CD14-positive monocyte (primary cell): ENCODE measurements at regions not wholly inside any gene's neighbourhood (a gene's known extent, or its start where the extent isn't known, plus 50 kb on each side); places are given as distances from the start of the nearest gene placed in this dataset.

Experiments used
- DNase-seq, 3 donors: peaks; one replicate each; pipeline ENCODE4 v3.0.0-alpha.2; 2011 to 2022
- H2AFZ ChIP-seq: 2 replicates; pipeline ENCODE4 v1.6.0; 2012; ENCODE audit warnings: mild to moderate bottlenecking, low read depth, low read length, inconsistent platforms; ENCODE audit not compliant: insufficient read depth, poor library complexity, severe bottlenecking
- H3K27ac ChIP-seq, 2 donors: 1 replicate in 1 of 2; 2 replicates in 1 of 2; pipeline ENCODE4 v1.5.1; 2012 to 2013; ENCODE audit warnings: low read length in 2 of 2, control low read depth in 1 of 2, inconsistent platforms in 1 of 2, low read depth in 1 of 2, mild to moderate bottlenecking in 1 of 2
- H3K27me3 ChIP-seq, 2 donors: one replicate each; pipeline versions ENCODE4 v1.6.0 to v1.6.1; 2011 to 2013; ENCODE audit warnings: low read length in 2 of 2; ENCODE audit not compliant: control insufficient read depth in 2 of 2, insufficient read depth in 2 of 2
- H3K36me3 ChIP-seq, 2 donors: replicated peaks in 1 of 2; 1 replicate in 1 of 2; 2 replicates in 1 of 2; pipeline versions ENCODE4 v1.5.1 to v1.6.1; 2012 to 2013; ENCODE audit warnings: low read length in 2 of 2, control low read depth in 1 of 2, inconsistent platforms in 1 of 2, mild to moderate bottlenecking in 1 of 2; ENCODE audit not compliant: insufficient read depth in 2 of 2, control insufficient read depth in 1 of 2
- H3K4me1 ChIP-seq, 2 donors: 1 replicate in 1 of 2; 2 replicates in 1 of 2; pipeline versions ENCODE4 v1.5.1 to v1.6.1; 2012 to 2013; ENCODE audit warnings: low read length in 2 of 2, control low read depth in 1 of 2, inconsistent platforms in 1 of 2, mild to moderate bottlenecking in 1 of 2, moderate library complexity in 1 of 2; ENCODE audit not compliant: insufficient read depth in 2 of 2, control insufficient read depth in 1 of 2
- H3K4me2 ChIP-seq: replicated peaks from 2 replicates; pipeline ENCODE3; 2012; ENCODE audit warnings: low read length, moderate library complexity, mild to moderate bottlenecking; ENCODE audit not compliant: poor library complexity, severe bottlenecking; ENCODE audit errors: extremely low read depth
- H3K4me3 ChIP-seq, 3 experiments: fragments of 200-600 bp in 1 of 3; sonication (generic) in 1 of 3; replicated peaks in 1 of 3; 1 replicate in 2 of 3; 2 replicates in 1 of 3; pipeline ENCODE4 v1.5.1; 2011 to 2013; ENCODE audit warnings: low read length in 3 of 3, mild to moderate bottlenecking in 3 of 3, control low read depth in 2 of 3, low read depth in 2 of 3, inconsistent platforms in 1 of 3, moderate library complexity in 1 of 3
- H3K79me2 ChIP-seq: 2 replicates; pipeline ENCODE4 v1.6.0; 2012; ENCODE audit warnings: mild to moderate bottlenecking, control low read depth, inconsistent platforms, low read length, moderate library complexity; ENCODE audit not compliant: insufficient read depth
- H3K9ac ChIP-seq: 2 replicates; pipeline ENCODE4 v1.6.0; 2017; ENCODE audit warnings: low read length, mild to moderate bottlenecking; ENCODE audit not compliant: insufficient read depth, poor library complexity, severe bottlenecking
- H3K9me3 ChIP-seq, 2 donors: replicated peaks in 1 of 2; 1 replicate in 1 of 2; 2 replicates in 1 of 2; pipeline versions ENCODE4 v1.5.1 to v1.6.1; 2012 to 2013; ENCODE audit warnings: low read length in 2 of 2, control low read depth in 1 of 2; ENCODE audit not compliant: control insufficient read depth in 1 of 2, insufficient read depth in 1 of 2
- H4K20me1 ChIP-seq: 2 replicates; pipeline ENCODE4 v1.6.0; 2012; ENCODE audit warnings: mild to moderate bottlenecking, low read length, control low read depth, moderate library complexity; ENCODE audit not compliant: insufficient read depth
- H3K27ac Mint-ChIP-seq, 7 donors: one replicate each; pipeline ENCODE4 v1.8.0; 2020; ENCODE audit warnings: mild to moderate bottlenecking in 7 of 7, mixed read lengths in 7 of 7, moderate library complexity in 6 of 7, inconsistent platforms in 2 of 7
- H3K27me3 Mint-ChIP-seq, 3 donors: one replicate each; pipeline ENCODE4 v1.8.0; 2021 to 2022; ENCODE audit warnings: low read depth in 3 of 3, mild to moderate bottlenecking in 3 of 3, mixed read lengths in 3 of 3, moderate library complexity in 3 of 3, inconsistent platforms in 1 of 3
- H3K36me3 Mint-ChIP-seq, 2 donors: one replicate each; pipeline ENCODE4 v1.8.0; 2020; ENCODE audit warnings: mixed read lengths in 2 of 2, inconsistent platforms in 1 of 2, mild to moderate bottlenecking in 1 of 2
- H3K4me1 Mint-ChIP-seq: one replicate; pipeline ENCODE4 v1.8.0; 2020; ENCODE audit warnings: mild to moderate bottlenecking, mixed read lengths
- H3K4me3 Mint-ChIP-seq, 2 donors: one replicate each; pipeline ENCODE4 v1.8.0; 2020; ENCODE audit warnings: mild to moderate bottlenecking in 2 of 2, mixed read lengths in 2 of 2, moderate library complexity in 1 of 2
- H3K9me3 Mint-ChIP-seq, 7 donors: one replicate each; pipeline ENCODE4 v1.8.0; 2020 to 2022; ENCODE audit warnings: mixed read lengths in 7 of 7, mild to moderate bottlenecking in 6 of 7, moderate library complexity in 6 of 7, inconsistent platforms in 2 of 7
- WGBS: methylation state at CpG from one replicate; pipeline ENCODE4 v1.1.5; 2013; ENCODE audit warnings: missing lambda C conversion rate; ENCODE audit not compliant: insufficient coverage; 5-methylcytosine and 5-hydroxymethylcytosine counted together
- intact Hi-C, 2 donors: fragments of 100-400 bp; cut with micrococcal nuclease; formaldehyde crosslinking; loops; one replicate each; pipeline versions ENCODE4 v1.15.0 to v1.15.1; 2023
- TF ChIP-seq, protein P1 (sequence below): fragments of 200-600 bp; IDR thresholded peaks from one replicate; pipeline ENCODE4 v1.8.0; 2022; ENCODE audit warnings: antibody characterized with exemption, mild to moderate bottlenecking

DNA sequence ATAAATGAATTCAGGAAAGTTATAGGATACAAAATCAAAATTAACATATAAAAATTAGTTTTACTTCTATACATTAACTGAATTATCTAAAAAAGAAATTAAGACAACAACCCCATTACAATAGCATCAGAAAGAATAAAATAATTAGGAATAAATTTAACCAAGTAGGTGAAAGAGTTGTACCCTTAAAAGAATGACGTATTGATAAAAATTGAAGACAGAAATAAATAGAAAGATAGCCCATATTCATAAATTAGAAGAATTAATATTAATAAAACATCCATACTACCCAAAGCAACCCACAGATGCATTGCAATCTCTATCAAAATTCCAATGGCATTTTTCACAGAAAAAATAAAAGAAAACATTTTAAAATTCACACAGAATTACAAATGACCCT is 242.8 kb downstream of the MMUT start:
- Histone ChIP-seq H3K79me2 (no peaks in the 10 kb centered on the region), H3K9ac (no peak overlapping the region), H3K9me3 (peaks cover 0 to 5% of the 10 kb centered on the region in 2 donors), H3K27me3 (no peaks in the 10 kb centered on the region), H3K4me2 (no peak overlapping the region), H2AFZ (no peak overlapping the region), H3K4me3 (no peak overlapping the region), H3K27ac (no peak overlapping the region), H3K36me3 (no peaks in the 10 kb centered on the region), H3K4me1 (no peaks in the 10 kb centered on the region), H4K20me1 (no peaks in the 10 kb centered on the region)
- Mint-ChIP-seq H3K27ac (no peak overlapping the region), H3K27me3 (no peaks in the 10 kb centered on the region), H3K36me3 (no peaks in the 10 kb centered on the region), H3K4me3 (no peak overlapping the region), H3K9me3 (peaks cover 0 to 7% (median 4%) of the 10 kb centered on the region in 7 donors), H3K4me1 (no peaks in the 10 kb centered on the region)
- TF ChIP-seq, protein P1, sequence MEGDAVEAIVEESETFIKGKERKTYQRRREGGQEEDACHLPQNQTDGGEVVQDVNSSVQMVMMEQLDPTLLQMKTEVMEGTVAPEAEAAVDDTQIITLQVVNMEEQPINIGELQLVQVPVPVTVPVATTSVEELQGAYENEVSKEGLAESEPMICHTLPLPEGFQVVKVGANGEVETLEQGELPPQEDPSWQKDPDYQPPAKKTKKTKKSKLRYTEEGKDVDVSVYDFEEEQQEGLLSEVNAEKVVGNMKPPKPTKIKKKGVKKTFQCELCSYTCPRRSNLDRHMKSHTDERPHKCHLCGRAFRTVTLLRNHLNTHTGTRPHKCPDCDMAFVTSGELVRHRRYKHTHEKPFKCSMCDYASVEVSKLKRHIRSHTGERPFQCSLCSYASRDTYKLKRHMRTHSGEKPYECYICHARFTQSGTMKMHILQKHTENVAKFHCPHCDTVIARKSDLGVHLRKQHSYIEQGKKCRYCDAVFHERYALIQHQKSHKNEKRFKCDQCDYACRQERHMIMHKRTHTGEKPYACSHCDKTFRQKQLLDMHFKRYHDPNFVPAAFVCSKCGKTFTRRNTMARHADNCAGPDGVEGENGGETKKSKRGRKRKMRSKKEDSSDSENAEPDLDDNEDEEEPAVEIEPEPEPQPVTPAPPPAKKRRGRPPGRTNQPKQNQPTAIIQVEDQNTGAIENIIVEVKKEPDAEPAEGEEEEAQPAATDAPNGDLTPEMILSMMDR: no peak
- no peak for DNase-seq
- intact Hi-C loops: no loop called here
- no CpG with 5 or more reads among the region's 1 CpG for WGBS

DNA sequence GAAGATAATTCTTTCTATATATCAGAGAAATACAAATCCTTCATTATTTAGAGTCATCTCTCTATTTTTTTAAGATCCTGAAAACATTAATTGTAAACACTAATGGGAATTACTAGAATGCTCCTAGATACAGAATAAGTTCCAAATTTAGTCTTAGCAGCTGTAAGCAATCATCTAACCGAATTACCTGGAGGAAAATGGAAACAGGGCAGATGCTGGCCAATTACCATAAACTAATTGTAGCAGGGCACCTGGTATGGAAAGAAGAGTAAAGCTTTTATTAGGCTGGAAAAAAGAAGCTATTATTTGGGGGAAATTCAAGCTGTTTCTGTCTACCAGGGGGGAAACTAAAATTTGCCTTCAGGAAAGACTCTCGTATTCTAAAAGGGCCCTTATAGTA is 257.5 kb downstream of the MMUT start:
- Histone ChIP-seq H3K9me3 (peaks cover 0 to 11% of the 10 kb centered on the region in 2 donors), H3K4me1 (no peaks in the 10 kb centered on the region), H3K79me2 (no peaks in the 10 kb centered on the region), H4K20me1 (no peaks in the 10 kb centered on the region), H3K27ac (no peak overlapping the region), H3K4me3 (no peak overlapping the region), H3K4me2 (no peak overlapping the region), H3K36me3 (no peaks in the 10 kb centered on the region), H3K27me3 (no peaks in the 10 kb centered on the region), H2AFZ (no peak overlapping the region), H3K9ac (no peak overlapping the region)
- Mint-ChIP-seq H3K4me1 (no peaks in the 10 kb centered on the region), H3K27me3 (peaks cover 0 to 1% (median 0%) of the 10 kb centered on the region in 3 donors), H3K9me3 (peaks cover 2 to 11% (median 6%) of the 10 kb centered on the region in 7 donors), H3K36me3 (no peaks in the 10 kb centered on the region), H3K27ac (no peak overlapping the region), H3K4me3 (no peak overlapping the region)
- intact Hi-C loops: no loop called here
- TF ChIP-seq, protein P1: no peak
- DNase-seq: no peak
- no CpG with 5 or more reads among the region's 2 CpGs for WGBS
